ENCODE measurements at regions not wholly inside any gene's neighbourhood (a gene's known extent, or its start where the extent isn't known, plus 50 kb on each side); places are given as distances from the start of the nearest gene placed in this dataset.

GRCh38 chr4:79074040-79074439 lies 134.8 kb upstream of the PAQR3 start:
- ChIA-PET CTCF (no interaction called here), POLR2A (no interaction called here)
- DNase-seq (ENCODE audit: extremely low spot score): no peak
- no peak for TF ChIP-seq CTCF (IDR thresholded peaks at IDR 0.05; ENCODE audit: control extremely low read depth, extremely low read depth, low read depth, missing control alignments)

- ChIA-PET POLR2A (no interaction called here), CTCF (no interaction called here)
- DNase-seq (ENCODE audit: extremely low spot score): no peak
- no peak for TF ChIP-seq CTCF (IDR thresholded peaks at IDR 0.05; ENCODE audit: control extremely low read depth, extremely low read depth, low read depth, missing control alignments)
These were observed 134.2 kb upstream of the PAQR3 start for GRCh38 chr4:79073471-79073870.

- ChIA-PET POLR2A (no interaction called here), CTCF (no interaction called here)
- no peak for TF ChIP-seq CTCF (IDR thresholded peaks at IDR 0.05; ENCODE audit: control extremely low read depth, extremely low read depth, low read depth, missing control alignments)
- DNase-seq (ENCODE audit: extremely low spot score): no peak
These were observed 126.0 kb upstream of the PAQR3 start for GRCh38 chr4:79065262-79065661.

GRCh38 chr4:79064806-79065205 lies 125.6 kb upstream of the PAQR3 start:
- TF ChIP-seq CTCF (IDR thresholded peaks at IDR 0.05; ENCODE audit: control extremely low read depth, extremely low read depth, low read depth, missing control alignments): no peak
- CTCF ChIA-PET: no interaction called here
- POLR2A ChIA-PET: no interaction called here
- DNase-seq (ENCODE audit: extremely low spot score): no peak

GRCh38 chr4:79059631-79060399 lies 120.6 kb upstream of the PAQR3 start:
- CTCF ChIA-PET: interaction anchor here (2.7 kb wide), 1 partner anchor 9 kb away, joined by 10 read pairs; no protein-coding TSS in a partner anchor

GRCh38 chr4:79057772-79058171 lies 118.5 kb upstream of the PAQR3 start:
- TF ChIP-seq CTCF (IDR thresholded peaks at IDR 0.05; ENCODE audit: control extremely low read depth, extremely low read depth, low read depth, missing control alignments): no peak
- no peak for DNase-seq (ENCODE audit: extremely low spot score)
- ChIA-PET CTCF (no interaction called here), POLR2A (no interaction called here)

More at GRCh38 chr4:79059631-79060399, 120.6 kb upstream of the PAQR3 start:
- DNase-seq (ENCODE audit: extremely low spot score): no peak
- TF ChIP-seq CTCF (IDR thresholded peaks at IDR 0.05; ENCODE audit: control extremely low read depth, extremely low read depth, low read depth, missing control alignments): no peak
- POLR2A ChIA-PET: no interaction called here
